HCT116 (cell line): ENCODE measurements at regions not wholly inside any gene's neighbourhood (a gene's known extent, or its start where the extent isn't known, plus 50 kb on each side); places are given as distances from the start of the nearest gene placed in this dataset.

ENCODE experiments used
- ATAC-seq: fragments of 200-7000 bp; cut with Tn5 transposase; 2 replicates; pipeline ENCODE4 v1.9.1; 2020; ENCODE audit warnings: mild to moderate bottlenecking, moderate library complexity
- BruUV-seq: library from RNA; stranded (reverse); fragments of 400-500 nt; replicated peaks from 2 replicates; lab custom pipeline; 2021; lab: Mats Ljungman, UMichigan
- CTCF ChIA-PET: fragments of 300-600 bp; sonication (Branson Sonifier 250); formaldehyde crosslinking; loops from one replicate; lab custom pipeline; 2021; ENCODE audit warnings: antibody characterized with exemption; lab: Charles Lee
- POLR2A ChIA-PET: fragments of 300-600, 350-600 bp; sonication (Branson Sonifier 250); formaldehyde crosslinking; loops from one replicate; lab custom pipeline; 2021; ENCODE audit warnings: antibody characterized with exemption; lab: Charles Lee
- RAD21 ChIA-PET, 2 experiments: fragments of 300-600 bp; sonication (Branson Sonifier 250); formaldehyde crosslinking; loops; one replicate each; lab custom pipeline; 2023; ENCODE audit warnings: low total read pairs in 2 of 2; ENCODE audit not compliant: uncharacterized antibody in 2 of 2, unreplicated experiment in 2 of 2, low non-redundant PET in 1 of 2; lab: Charles Lee
- DNase-seq: peaks from one replicate; pipeline ENCODE4 v3.0.0-alpha.2; 2010; ENCODE audit warnings: low read depth, low spot score
- H2AFZ ChIP-seq: fragments of 200-600 bp; shearing (Covaris generic), sonication (generic); 2 replicates; pipeline ENCODE4 v1.6.1; 2017; ENCODE audit warnings: low read depth, mixed run types, mixed read lengths, antibody characterized with exemption, low read length; ENCODE audit not compliant: poor library complexity, severe bottlenecking
- H3K27ac ChIP-seq: 2 replicates; pipeline ENCODE4 v1.5.1; 2012; ENCODE audit warnings: low read depth, low read length
- H3K27me3 ChIP-seq: fragments of 200-600 bp; sonication (generic); 2 replicates; pipeline ENCODE4 v1.6.1; 2016; ENCODE audit warnings: mixed run types, low read length, mixed read lengths; ENCODE audit not compliant: insufficient read depth
- H3K36me3 ChIP-seq, 2 experiments: fragments of 200-500 bp in 1 of 2; fragments of 200-600 bp in 1 of 2; sonication (Bioruptor generic) in 1 of 2; sonication (generic) in 1 of 2; 2 replicates each; pipeline versions ENCODE4 v1.5.1 to v1.6.1; 2014 to 2016; ENCODE audit warnings: low read length in 2 of 2, inconsistent platforms in 1 of 2, mixed read lengths in 1 of 2, mixed run types in 1 of 2; ENCODE audit not compliant: insufficient read depth in 2 of 2, control insufficient read depth in 1 of 2
- H3K4me1 ChIP-seq, 2 experiments: fragments of 200-600 bp in 1 of 2; sonication (generic) in 1 of 2; 2 replicates each; pipeline versions ENCODE4 v1.5.1 to v1.6.1; 2012 to 2017; ENCODE audit warnings: low read length in 2 of 2, inconsistent platforms in 1 of 2, mild to moderate bottlenecking in 1 of 2, mixed read lengths in 1 of 2, mixed run types in 1 of 2, moderate library complexity in 1 of 2; ENCODE audit not compliant: insufficient read depth in 2 of 2, control insufficient read depth in 1 of 2
- H3K4me2 ChIP-seq: fragments of 200-600 bp; sonication (generic); 2 replicates; pipeline ENCODE4 v1.6.1; 2017; ENCODE audit warnings: mixed run types, low read length, mixed read lengths
- H3K4me3 ChIP-seq, 2 experiments: fragments of 200-600 bp in 1 of 2; sonication (generic) in 1 of 2; replicated peaks in 1 of 2; 2 replicates each; pipeline ENCODE4 v1.5.1; 2011 to 2016; ENCODE audit warnings: low read length in 2 of 2, control low read depth in 1 of 2, low read depth in 1 of 2, mild to moderate bottlenecking in 1 of 2, mixed read lengths in 1 of 2, mixed run types in 1 of 2
- H3K79me2 ChIP-seq: fragments of 200-600 bp; sonication (generic); 2 replicates; pipeline ENCODE4 v1.6.1; 2017; ENCODE audit warnings: mild to moderate bottlenecking, mixed run types, low read length, moderate library complexity, mixed read lengths; ENCODE audit not compliant: insufficient read depth
- H3K9ac ChIP-seq: fragments of 200-600 bp; sonication (generic); 2 replicates; pipeline ENCODE4 v1.6.1; 2016; ENCODE audit warnings: low read length, mixed read lengths
- H3K9me2 ChIP-seq: fragments of 200-600 bp; sonication (generic), shearing (Covaris generic); 2 replicates; pipeline ENCODE4 v1.6.1; 2017; ENCODE audit warnings: mixed run types, mild to moderate bottlenecking, moderate library complexity; ENCODE audit not compliant: insufficient read depth
- H3K9me3 ChIP-seq, 2 experiments: fragments of 200-500 bp in 1 of 2; fragments of 200-600 bp in 1 of 2; sonication (Bioruptor generic) in 1 of 2; sonication (generic) in 1 of 2; 2 replicates each; pipeline ENCODE4 v1.6.1; 2014 to 2017; ENCODE audit warnings: low read length in 2 of 2, mixed read lengths in 2 of 2, inconsistent platforms in 1 of 2, low read depth in 1 of 2, mild to moderate bottlenecking in 1 of 2, mixed run types in 1 of 2, moderate library complexity in 1 of 2; ENCODE audit not compliant: control insufficient read depth in 1 of 2, insufficient read depth in 1 of 2
- H4K20me1 ChIP-seq: fragments of 200-600 bp; sonication (generic), shearing (Covaris generic); 2 replicates; pipeline ENCODE4 v1.6.1; 2017; ENCODE audit warnings: mixed run types, mild to moderate bottlenecking, moderate library complexity; ENCODE audit not compliant: insufficient read depth
- CBX3 ChIP-seq: IDR thresholded peaks from 2 replicates; pipeline ENCODE4 v1.6.1; 2012; ENCODE audit warnings: low read depth
- CEBPB ChIP-seq: IDR thresholded peaks from 2 replicates; pipeline ENCODE4 v1.6.1; 2012; ENCODE audit warnings: low read depth
- EGR1 ChIP-seq: IDR thresholded peaks from 2 replicates; pipeline ENCODE4 v1.6.1; 2012; ENCODE audit warnings: low read depth
- ELF1 ChIP-seq: IDR thresholded peaks from 2 replicates; pipeline ENCODE4 v1.6.1; 2012; ENCODE audit warnings: low read depth, borderline replicate concordance
- EZH2 ChIP-seq: fragments of 200-600 bp; sonication (generic); IDR thresholded peaks from 2 replicates; pipeline ENCODE4 v1.6.1; 2017; ENCODE audit warnings: antibody characterized with exemption, mixed run types
- FOSL1 ChIP-seq: IDR thresholded peaks from 2 replicates; pipeline ENCODE4 v1.6.1; 2012; ENCODE audit warnings: low read depth
- JUND ChIP-seq: IDR thresholded peaks from 2 replicates; pipeline ENCODE4 v1.6.1; 2012
- POLR2A ChIP-seq: IDR thresholded peaks from 2 replicates; pipeline ENCODE4 v1.7.0; 2011; ENCODE audit warnings: borderline replicate concordance; ENCODE audit not compliant: insufficient read depth, insufficient read length; ENCODE audit errors: extremely low read depth
- POLR2AphosphoS5 ChIP-seq: IDR thresholded peaks from 2 replicates; pipeline ENCODE4 v1.6.1; 2011; ENCODE audit warnings: mild to moderate bottlenecking, low read depth, low read length, moderate library complexity
- RAD21 ChIP-seq: IDR thresholded peaks from 2 replicates; pipeline ENCODE4 v1.6.1; 2012; ENCODE audit warnings: low read depth, mild to moderate bottlenecking
- SIN3A ChIP-seq: IDR thresholded peaks from 2 replicates; pipeline ENCODE4 v1.6.1; 2012; ENCODE audit warnings: low read depth
- SP1 ChIP-seq: IDR thresholded peaks from 2 replicates; pipeline ENCODE4 v1.6.1; 2012; ENCODE audit warnings: low read depth
- SRF ChIP-seq: IDR thresholded peaks from 2 replicates; pipeline ENCODE4 v1.6.1; 2012; ENCODE audit warnings: low read depth
- TCF7L2 ChIP-seq: IDR thresholded peaks from 2 replicates; pipeline ENCODE4 v1.7.0; 2011; ENCODE audit warnings: borderline replicate concordance, inconsistent platforms; ENCODE audit not compliant: insufficient read depth, insufficient read length; ENCODE audit errors: extremely low read depth
- YY1 ChIP-seq: IDR thresholded peaks from 2 replicates; pipeline ENCODE4 v1.6.1; 2011; ENCODE audit warnings: low read length, low read depth, moderate library complexity, mild to moderate bottlenecking; ENCODE audit not compliant: insufficient replicate concordance; ENCODE audit errors: extremely low read depth
- ZBTB33 ChIP-seq: IDR thresholded peaks from 2 replicates; pipeline ENCODE4 v1.6.1; 2011; ENCODE audit warnings: mild to moderate bottlenecking, low read length, moderate library complexity; ENCODE audit not compliant: insufficient replicate concordance; ENCODE audit errors: extremely low read depth
- ZNF274 ChIP-seq: fragments of 200-500 bp; sonication (Bioruptor generic); IDR thresholded peaks from 2 replicates; pipeline ENCODE4 v1.6.1; 2014; ENCODE audit warnings: mild to moderate bottlenecking, low read depth, low read length, inconsistent platforms
- intact Hi-C: fragments of 100-400 bp; cut with micrococcal nuclease; formaldehyde crosslinking; loops from 2 replicates; pipeline ENCODE4 v1.10.0; 2022
- TF ChIP-seq, protein P1 (sequence below): IDR thresholded peaks from 2 replicates; pipeline ENCODE4 v1.6.1; 2012
- TF ChIP-seq, protein P2 (sequence below): IDR thresholded peaks from 2 replicates; pipeline ENCODE4 v1.6.1; 2012
- TF ChIP-seq, protein P3 (sequence below), 3 experiments: fragments of 200-600 bp in 1 of 3; sonication (generic) in 1 of 3; IDR thresholded peaks in 2 of 3; conservative IDR thresholded peaks in 1 of 3; 2 replicates each; pipeline ENCODE4 v1.5.1; 2012 to 2017; ENCODE audit warnings: low read depth in 2 of 3, low read length in 2 of 3, antibody characterized with exemption in 1 of 3, borderline replicate concordance in 1 of 3, control low read depth in 1 of 3, mild to moderate bottlenecking in 1 of 3, mixed read lengths in 1 of 3, mixed run types in 1 of 3, moderate library complexity in 1 of 3; ENCODE audit not compliant: insufficient read depth in 1 of 3

GRCh38 chr16:54517181-54517580 lies 230.6 kb upstream of the IRX3 start:
- POLR2A ChIA-PET: no interaction called here
- TF ChIP-seq CBX3 (no peak), EZH2 (no peak), YY1 (no peak), FOSL1 (no peak), EGR1 (no peak), SIN3A (no peak), POLR2A (no peak), SRF (no peak), SP1 (no peak), CEBPB (no peak), POLR2AphosphoS5 (no peak), RAD21 (no peak), TCF7L2 (no peak), JUND (no peak), ELF1 (no peak), ZNF274 (no peak), ZBTB33 (no peak)
- TF ChIP-seq, protein P1, sequence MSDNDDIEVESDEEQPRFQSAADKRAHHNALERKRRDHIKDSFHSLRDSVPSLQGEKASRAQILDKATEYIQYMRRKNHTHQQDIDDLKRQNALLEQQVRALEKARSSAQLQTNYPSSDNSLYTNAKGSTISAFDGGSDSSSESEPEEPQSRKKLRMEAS: no peak
- TF ChIP-seq, protein P2, sequence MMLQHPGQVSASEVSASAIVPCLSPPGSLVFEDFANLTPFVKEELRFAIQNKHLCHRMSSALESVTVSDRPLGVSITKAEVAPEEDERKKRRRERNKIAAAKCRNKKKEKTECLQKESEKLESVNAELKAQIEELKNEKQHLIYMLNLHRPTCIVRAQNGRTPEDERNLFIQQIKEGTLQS: no peak
- TF ChIP-seq, protein P3, sequence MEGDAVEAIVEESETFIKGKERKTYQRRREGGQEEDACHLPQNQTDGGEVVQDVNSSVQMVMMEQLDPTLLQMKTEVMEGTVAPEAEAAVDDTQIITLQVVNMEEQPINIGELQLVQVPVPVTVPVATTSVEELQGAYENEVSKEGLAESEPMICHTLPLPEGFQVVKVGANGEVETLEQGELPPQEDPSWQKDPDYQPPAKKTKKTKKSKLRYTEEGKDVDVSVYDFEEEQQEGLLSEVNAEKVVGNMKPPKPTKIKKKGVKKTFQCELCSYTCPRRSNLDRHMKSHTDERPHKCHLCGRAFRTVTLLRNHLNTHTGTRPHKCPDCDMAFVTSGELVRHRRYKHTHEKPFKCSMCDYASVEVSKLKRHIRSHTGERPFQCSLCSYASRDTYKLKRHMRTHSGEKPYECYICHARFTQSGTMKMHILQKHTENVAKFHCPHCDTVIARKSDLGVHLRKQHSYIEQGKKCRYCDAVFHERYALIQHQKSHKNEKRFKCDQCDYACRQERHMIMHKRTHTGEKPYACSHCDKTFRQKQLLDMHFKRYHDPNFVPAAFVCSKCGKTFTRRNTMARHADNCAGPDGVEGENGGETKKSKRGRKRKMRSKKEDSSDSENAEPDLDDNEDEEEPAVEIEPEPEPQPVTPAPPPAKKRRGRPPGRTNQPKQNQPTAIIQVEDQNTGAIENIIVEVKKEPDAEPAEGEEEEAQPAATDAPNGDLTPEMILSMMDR (IDR thresholded peaks at IDR 0.05 in 2 of 3, conservative IDR thresholded peaks at IDR 0.05 in 1 of 3; ENCODE audit: borderline replicate concordance in 1 of 3, insufficient read depth in 1 of 3, low read depth in 2 of 3, low read length in 2 of 3): no peak

More at GRCh38 chr16:54517181-54517580, 230.6 kb upstream of the IRX3 start:
- Histone ChIP-seq H3K9ac (no peak overlapping the region), H2AFZ (no peak overlapping the region), H3K27me3 (peaks cover 27% of the 10 kb centered on the region), H3K9me3 (no peaks in the 10 kb centered on the region), H3K79me2 (no peaks in the 10 kb centered on the region), H3K27ac (no peak overlapping the region), H3K36me3 (no peaks in the 10 kb centered on the region), H3K4me3 (no peak overlapping the region), H3K4me2 (no peak overlapping the region), H3K4me1 (no peaks in the 10 kb centered on the region), H3K9me2 (no peaks in the 10 kb centered on the region), H4K20me1 (no peaks in the 10 kb centered on the region)
- intact Hi-C loops: no loop called here
- DNase-seq (no peak), ATAC-seq (no peak)
- ChIA-PET RAD21 (no interaction called here), CTCF (no interaction called here)
- no TSS peak for BruUV-seq
